ENCODE measurements at regions not wholly inside any gene's neighbourhood (a gene's known extent, or its start where the extent isn't known, plus 50 kb on each side); places are given as distances from the start of the nearest gene placed in this dataset.

GRCh38 chr14:85205875-85206274 lies 324.1 kb upstream of the FLRT2 start:
- H3K4me1 Mint-ChIP-seq: peaks cover 11% of the 10 kb centered on the region
- no peak for DNase-seq (ENCODE audit: low spot score)
- H3K4me3 ChIP-seq: no peak overlapping the region
- no peaks in the 10 kb centered on the region; the same call in 2 of the 3 replicates for H3K9me3 Mint-ChIP-seq
- peaks cover 10% of the 10 kb centered on the region; the same call in 1 of the 2 replicates for H3K4me1 ChIP-seq (ENCODE audit: insufficient read depth)
- no peak overlapping the region for H3K4me2 ChIP-seq
- no peak overlapping the region for H3K4me3 Mint-ChIP-seq
- no peaks in the 10 kb centered on the region for H3K36me3 ChIP-seq (ENCODE audit: insufficient read depth)
- no peak overlapping the region for H3K27ac ChIP-seq (ENCODE audit: low read depth)
- ATAC-seq: no peak
- no peaks in the 10 kb centered on the region for H3K79me2 ChIP-seq (replicated peaks; ENCODE audit: insufficient read depth)
- H3K27me3 ChIP-seq (ENCODE audit: insufficient read depth): no peaks in the 10 kb centered on the region
- no peak overlapping the region for H3K27ac Mint-ChIP-seq
- H3K36me3 Mint-ChIP-seq (ENCODE audit: low read depth): no peaks in the 10 kb centered on the region
- no peaks in the 10 kb centered on the region for H3F3A ChIP-seq (replicated peaks; ENCODE audit: low read depth)
- no peak for TF ChIP-seq CTCF (conservative IDR thresholded peaks at IDR 0.05; ENCODE audit: low read depth in 2 of 2)
- TF ChIP-seq EZH2phosphoT487 (IDR thresholded peaks at IDR 0.05; ENCODE audit: unreplicated experiment): no peak
- TF ChIP-seq ZNF114 (CRISPR knock-in tag; IDR thresholded peaks at IDR 0.05): no peak
- TF ChIP-seq CREB1 (CRISPR knock-in tag; IDR thresholded peaks at IDR 0.05; ENCODE audit: low read depth): no peak
- TF ChIP-seq ZNF462 (CRISPR knock-in tag; IDR thresholded peaks at IDR 0.05): no peak
- no peak for TF ChIP-seq POLR2AphosphoS5 (IDR thresholded peaks at IDR 0.05; ENCODE audit: low read depth)
- TF ChIP-seq JUNB (IDR thresholded peaks at IDR 0.05; ENCODE audit: unreplicated experiment): no peak
- TF ChIP-seq ETS1 (IDR thresholded peaks at IDR 0.05): no peak
- no peak for TF ChIP-seq REST (IDR thresholded peaks at IDR 0.05; ENCODE audit: unreplicated experiment)
- no peak for TF ChIP-seq ZNF331 (CRISPR knock-in tag; IDR thresholded peaks at IDR 0.05; ENCODE audit: low read depth)
- TF ChIP-seq NANOG (IDR thresholded peaks at IDR 0.05; ENCODE audit: borderline replicate concordance): no peak
- no peak for TF ChIP-seq STAT1 (IDR thresholded peaks at IDR 0.05; ENCODE audit: unreplicated experiment)
- TF ChIP-seq EZH2 (IDR thresholded peaks at IDR 0.05; ENCODE audit: low read depth, unreplicated experiment): no peak
- H3K9me2 ChIP-seq (ENCODE audit: insufficient read depth): no peaks in the 10 kb centered on the region
- H2AFZ ChIP-seq: no peak overlapping the region
- H3K27me3 Mint-ChIP-seq (ENCODE audit: insufficient read depth, low read depth, poor library complexity): peaks cover 3% of the 10 kb centered on the region
- H4K20me1 ChIP-seq (replicated peaks; ENCODE audit: insufficient read depth): no peaks in the 10 kb centered on the region

Data from GM23338 (cell line).